SJSA1 (cell line): ENCODE measurements at regions not wholly inside any gene's neighbourhood (a gene's known extent, or its start where the extent isn't known, plus 50 kb on each side); places are given as distances from the start of the nearest gene placed in this dataset.

Experiments
- DNase-seq, 2 experiments: peaks; one replicate each; pipeline ENCODE4 v3.0.0-alpha.2; 2015 to 2020; ENCODE audit warnings: low spot score in 2 of 2, low read depth in 1 of 2
- H3K27ac ChIP-seq: fragments of 250-450 bp; sonication (Bioruptor Pico); 2 replicates; pipeline ENCODE4 v1.5.1; 2020; ENCODE audit warnings: mild to moderate bottlenecking, moderate library complexity
- H3K27me3 ChIP-seq: fragments of 250-450 bp; sonication (Bioruptor Pico); replicated peaks from 2 replicates; pipeline ENCODE4 v1.5.1; 2020; ENCODE audit warnings: mild to moderate bottlenecking, moderate library complexity
- H3K36me3 ChIP-seq: fragments of 250-450 bp; sonication (Bioruptor Pico); 2 replicates; pipeline ENCODE4 v1.5.1; 2020; ENCODE audit warnings: mild to moderate bottlenecking
- H3K4me1 ChIP-seq: fragments of 250-450 bp; sonication (Bioruptor Pico); replicated peaks from 2 replicates; pipeline ENCODE4 v1.6.1; 2021; ENCODE audit warnings: mild to moderate bottlenecking
- H3K4me3 ChIP-seq: fragments of 250-450 bp; sonication (Bioruptor Pico); 2 replicates; pipeline ENCODE4 v1.5.1; 2020; ENCODE audit warnings: mild to moderate bottlenecking
- H3K9me3 ChIP-seq: fragments of 250-450 bp; sonication (Bioruptor Pico); replicated peaks from 2 replicates; pipeline ENCODE4 v1.5.1; 2020; ENCODE audit warnings: mild to moderate bottlenecking

GRCh38 chr14:94890785-94891184, 120.9 kb upstream of the GSC start:
- Histone ChIP-seq H3K27ac (no peak overlapping the region), H3K27me3 (no peaks in the 10 kb centered on the region), H3K4me3 (no peak overlapping the region), H3K4me1 (no peaks in the 10 kb centered on the region), H3K9me3 (no peaks in the 10 kb centered on the region), H3K36me3 (no peaks in the 10 kb centered on the region)
- no peak for DNase-seq

GRCh38 chr14:94889520-94890312, 119.8 kb upstream of the GSC start:
- H3K4me1 ChIP-seq: no peaks in the 10 kb centered on the region
- H3K9me3 ChIP-seq: no peaks in the 10 kb centered on the region
- no peaks in the 10 kb centered on the region for H3K27me3 ChIP-seq
- H3K4me3 ChIP-seq: no peak overlapping the region
- H3K36me3 ChIP-seq: no peaks in the 10 kb centered on the region
- DNase-seq: no peak
- H3K27ac ChIP-seq: no peak overlapping the region

- Histone ChIP-seq H3K27ac (no peak overlapping the region), H3K36me3 (no peaks in the 10 kb centered on the region), H3K4me3 (no peak overlapping the region), H3K4me1 (no peaks in the 10 kb centered on the region), H3K27me3 (no peaks in the 10 kb centered on the region), H3K9me3 (no peaks in the 10 kb centered on the region)
- no peak for DNase-seq
Observed at GRCh38 chr14:94888121-94888520, 118.2 kb upstream of the GSC start.

GRCh38 chr14:94887591-94887990, 117.7 kb upstream of the GSC start:
- no peak overlapping the region for H3K27ac ChIP-seq
- no peaks in the 10 kb centered on the region for H3K36me3 ChIP-seq
- H3K4me1 ChIP-seq: no peaks in the 10 kb centered on the region
- H3K4me3 ChIP-seq: no peak overlapping the region
- no peaks in the 10 kb centered on the region for H3K27me3 ChIP-seq
- H3K9me3 ChIP-seq: no peaks in the 10 kb centered on the region
- DNase-seq: no peak

- no peaks in the 10 kb centered on the region for H3K36me3 ChIP-seq
- no peaks in the 10 kb centered on the region for H3K4me1 ChIP-seq
- no peaks in the 10 kb centered on the region for H3K9me3 ChIP-seq
- H3K27me3 ChIP-seq: no peaks in the 10 kb centered on the region
- no peak for DNase-seq
- no peak overlapping the region for H3K27ac ChIP-seq
- H3K4me3 ChIP-seq: no peak overlapping the region
Observed at GRCh38 chr14:94886931-94887330, 117.0 kb upstream of the GSC start.

- no peaks in the 10 kb centered on the region for H3K27me3 ChIP-seq
- H3K4me3 ChIP-seq: no peak overlapping the region
- no peaks in the 10 kb centered on the region for H3K36me3 ChIP-seq
- H3K27ac ChIP-seq: no peak overlapping the region
- H3K4me1 ChIP-seq: no peaks in the 10 kb centered on the region
- H3K9me3 ChIP-seq: no peaks in the 10 kb centered on the region
- no peak for DNase-seq
Observed at GRCh38 chr14:94885481-94886155, 115.7 kb upstream of the GSC start.

GRCh38 chr14:94884616-94885230, 114.8 kb upstream of the GSC start:
- Histone ChIP-seq H3K9me3 (no peaks in the 10 kb centered on the region), H3K27me3 (no peaks in the 10 kb centered on the region), H3K27ac (no peak overlapping the region), H3K4me3 (no peak overlapping the region), H3K36me3 (no peaks in the 10 kb centered on the region), H3K4me1 (no peaks in the 10 kb centered on the region)
- no peak for DNase-seq

- Histone ChIP-seq H3K36me3 (no peaks in the 10 kb centered on the region), H3K27me3 (no peaks in the 10 kb centered on the region), H3K4me1 (no peaks in the 10 kb centered on the region), H3K9me3 (no peaks in the 10 kb centered on the region), H3K4me3 (no peak overlapping the region), H3K27ac (no peak overlapping the region)
- no peak for DNase-seq
Observed at GRCh38 chr14:94882401-94882800, 112.5 kb upstream of the GSC start.

- Histone ChIP-seq H3K27ac (no peak overlapping the region), H3K9me3 (no peaks in the 10 kb centered on the region)
Observed at GRCh38 chr14:94880876-94881275, 111.0 kb upstream of the GSC start.

GRCh38 chr14:94880106-94880505, 110.2 kb upstream of the GSC start:
- H3K4me1 ChIP-seq: no peaks in the 10 kb centered on the region
- no peak overlapping the region for H3K27ac ChIP-seq
- no peaks in the 10 kb centered on the region for H3K36me3 ChIP-seq
- no peaks in the 10 kb centered on the region for H3K9me3 ChIP-seq
- DNase-seq: no peak
- no peak overlapping the region for H3K4me3 ChIP-seq
- no peaks in the 10 kb centered on the region for H3K27me3 ChIP-seq

More at GRCh38 chr14:94880876-94881275, 111.0 kb upstream of the GSC start:
- no peaks in the 10 kb centered on the region for H3K36me3 ChIP-seq
- no peaks in the 10 kb centered on the region for H3K4me1 ChIP-seq
- H3K27me3 ChIP-seq: no peaks in the 10 kb centered on the region
- no peak overlapping the region for H3K4me3 ChIP-seq
- DNase-seq: no peak

- DNase-seq: no peak
- no peaks in the 10 kb centered on the region for H3K27me3 ChIP-seq
- H3K27ac ChIP-seq: no peak overlapping the region
- H3K4me1 ChIP-seq: no peaks in the 10 kb centered on the region
- H3K36me3 ChIP-seq: no peaks in the 10 kb centered on the region
- no peak overlapping the region for H3K4me3 ChIP-seq
- H3K9me3 ChIP-seq: no peaks in the 10 kb centered on the region
Observed at GRCh38 chr14:94879537-94879936, 109.6 kb upstream of the GSC start.

- H3K4me1 ChIP-seq: no peaks in the 10 kb centered on the region
- no peak overlapping the region for H3K27ac ChIP-seq
- DNase-seq: no peak
- no peaks in the 10 kb centered on the region for H3K36me3 ChIP-seq
- no peaks in the 10 kb centered on the region for H3K27me3 ChIP-seq
- H3K4me3 ChIP-seq: no peak overlapping the region
- no peaks in the 10 kb centered on the region for H3K9me3 ChIP-seq
Observed at GRCh38 chr14:94876306-94876705, 106.4 kb upstream of the GSC start.

GRCh38 chr14:94875256-94875655, 105.3 kb upstream of the GSC start:
- H3K27ac ChIP-seq: no peak overlapping the region
- H3K27me3 ChIP-seq: no peaks in the 10 kb centered on the region
- no peak for DNase-seq

GRCh38 chr14:94868772-94869072, 98.8 kb upstream of the GSC start:
- H3K9me3 ChIP-seq: no peaks in the 10 kb centered on the region
- no peak for DNase-seq
- H3K4me3 ChIP-seq: no peak overlapping the region

More at GRCh38 chr14:94875256-94875655, 105.3 kb upstream of the GSC start:
- Histone ChIP-seq H3K4me3 (no peak overlapping the region), H3K36me3 (no peaks in the 10 kb centered on the region), H3K4me1 (no peaks in the 10 kb centered on the region), H3K9me3 (no peaks in the 10 kb centered on the region)

More at GRCh38 chr14:94868772-94869072, 98.8 kb upstream of the GSC start:
- peaks cover 6% of the 10 kb centered on the region for H3K4me1 ChIP-seq
- H3K27me3 ChIP-seq: no peaks in the 10 kb centered on the region
- H3K36me3 ChIP-seq: no peaks in the 10 kb centered on the region
- no peak overlapping the region for H3K27ac ChIP-seq
